HG03342 (cell line): ENCODE measurements at regions not wholly inside any gene's neighbourhood (a gene's known extent, or its start where the extent isn't known, plus 50 kb on each side); places are given as distances from the start of the nearest gene placed in this dataset.

Source experiments
- ATAC-seq: cut with Tn5 transposase; IDR thresholded peaks from one replicate; pipeline ENCODE4 v1.9.1; 2021; ENCODE audit warnings: mild to moderate bottlenecking, moderate library complexity; ENCODE audit not compliant: unreplicated experiment

DNA sequence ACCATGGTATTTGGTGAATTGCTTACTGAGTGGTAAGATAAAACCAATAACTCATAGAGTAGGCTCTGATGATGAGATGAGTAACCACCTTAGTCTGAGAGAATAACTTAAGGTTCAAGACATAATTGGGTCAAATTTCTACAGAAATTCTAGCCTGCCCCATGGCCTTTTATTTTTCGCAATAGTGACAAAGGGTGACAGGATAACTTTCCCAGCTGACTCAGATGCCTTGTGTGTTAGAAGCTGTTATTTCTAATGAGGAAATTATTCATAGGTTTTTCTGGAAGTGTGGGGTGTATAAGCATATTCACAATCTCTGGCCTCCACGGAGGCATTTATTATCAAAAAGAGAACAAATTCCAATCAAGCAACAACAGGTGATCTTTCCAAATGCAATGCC, 159.0 kb downstream of the NUP35 start:
- ATAC-seq, result no peak

DNA sequence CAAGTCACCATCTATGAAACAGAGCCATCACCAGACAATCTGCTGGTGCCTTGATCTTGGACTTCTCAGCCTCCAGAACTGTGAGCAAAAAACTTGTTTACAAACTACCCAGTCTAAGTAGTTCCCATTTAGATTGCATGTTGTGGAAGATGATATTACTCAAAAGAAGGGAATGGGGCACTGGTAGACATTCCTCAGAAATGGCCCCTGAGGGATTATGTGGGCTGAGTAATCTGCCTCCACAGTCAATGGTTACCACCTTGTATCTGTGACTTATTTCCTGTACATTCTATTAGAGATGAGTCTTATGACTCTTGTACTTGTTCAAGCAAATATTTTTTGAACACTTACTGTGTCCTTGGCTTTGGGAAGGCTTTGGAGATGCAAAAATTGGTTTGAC, 160.4 kb downstream of the NUP35 start:
- ATAC-seq, result no peak

DNA sequence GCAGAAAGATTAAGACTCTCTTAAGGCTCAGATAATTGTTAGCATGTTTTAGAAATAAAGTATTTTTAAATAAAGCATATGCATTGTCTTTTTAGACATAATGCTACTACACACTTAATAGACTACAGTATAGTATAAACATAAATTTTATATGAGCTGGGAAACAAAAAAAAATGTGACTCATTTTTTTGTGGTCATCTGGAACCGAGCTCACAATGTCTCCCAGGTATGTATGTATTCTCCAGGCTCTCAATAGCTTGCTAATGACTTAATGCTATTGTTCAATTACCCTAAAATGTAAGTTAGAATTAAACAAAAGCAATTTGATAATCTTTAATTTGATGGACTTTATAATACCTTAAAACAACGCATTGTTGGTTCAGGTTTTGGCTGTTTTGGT, 167.2 kb downstream of the NUP35 start:
- ATAC-seq, result no peak

DNA sequence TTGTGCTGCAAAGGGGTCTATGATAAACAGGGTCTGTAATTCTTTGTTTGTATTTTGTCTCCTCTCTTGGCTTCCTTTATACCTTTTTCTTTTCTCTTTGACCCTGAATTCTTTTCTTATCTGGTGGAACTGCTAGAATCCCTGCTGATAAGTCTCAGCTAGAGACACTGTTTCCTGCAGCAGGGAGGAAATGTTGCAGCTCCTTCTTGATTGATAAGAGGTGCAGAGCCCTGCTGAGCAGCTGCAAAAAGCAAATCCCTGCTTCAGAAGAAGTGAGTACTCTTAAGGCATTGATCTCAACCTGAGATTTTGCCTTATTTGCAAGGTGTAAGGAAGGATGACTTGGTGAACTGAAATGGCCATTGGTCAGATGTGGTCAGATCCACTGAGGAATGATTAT, 167.8 kb downstream of the NUP35 start:
- no peak for ATAC-seq

DNA sequence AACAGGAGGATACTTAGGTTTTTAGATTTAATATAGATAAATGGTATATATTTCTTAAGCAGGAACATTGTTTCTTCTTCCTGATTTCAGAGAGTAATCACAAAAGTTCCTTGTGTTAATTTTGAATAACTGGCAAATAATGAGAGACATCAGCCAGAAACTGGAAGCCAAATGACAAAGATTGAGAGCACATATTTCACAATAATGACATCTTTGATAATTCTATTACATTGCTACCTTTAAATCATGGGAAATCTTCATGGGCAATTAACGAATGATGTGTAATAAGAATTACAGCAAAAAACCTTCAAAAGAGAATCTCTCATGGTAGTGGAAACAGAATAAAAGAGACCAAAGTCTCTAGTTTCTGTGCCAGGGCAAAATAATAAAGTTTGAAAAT, 215.1 kb downstream of the NUP35 start:
- no peak for ATAC-seq

DNA sequence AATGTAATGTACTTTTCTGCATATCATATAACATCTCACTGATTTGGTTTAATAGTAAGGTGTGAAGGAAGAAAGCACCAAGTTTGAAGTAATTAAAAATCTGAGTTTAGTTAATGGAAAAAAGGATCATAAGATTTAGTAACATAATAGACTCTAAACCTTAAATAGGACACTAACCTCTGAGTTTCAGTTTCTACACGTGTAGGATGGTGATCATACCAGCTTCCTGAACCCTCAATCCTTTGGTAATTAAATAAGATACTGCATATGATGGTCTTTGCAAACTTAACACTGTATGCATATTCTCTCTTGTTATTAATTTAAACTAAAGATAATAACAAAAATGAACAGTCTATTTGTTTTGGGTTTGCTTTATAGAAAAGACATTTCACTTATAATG, 216.8 kb downstream of the NUP35 start:
- ATAC-seq, result no peak

DNA sequence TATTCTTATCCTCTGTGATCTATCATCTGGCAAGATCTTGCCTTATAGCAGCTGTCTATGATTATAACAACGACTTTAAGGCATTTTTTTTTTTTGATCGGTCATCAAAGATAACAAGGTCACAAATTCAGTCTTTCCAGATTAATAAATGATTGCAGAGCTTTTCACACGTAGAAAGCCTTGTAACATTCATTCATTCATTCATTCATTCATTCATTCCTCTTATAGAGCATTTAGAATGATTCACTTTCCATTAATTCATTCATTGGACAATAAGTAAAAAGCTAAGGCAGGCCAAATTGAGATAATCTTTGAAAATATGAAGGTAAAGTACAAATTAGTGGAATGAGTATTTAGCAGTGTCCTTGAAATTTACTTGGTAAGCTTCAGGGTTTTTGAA, 223.7 kb downstream of the NUP35 start:
- ATAC-seq, result no peak

DNA sequence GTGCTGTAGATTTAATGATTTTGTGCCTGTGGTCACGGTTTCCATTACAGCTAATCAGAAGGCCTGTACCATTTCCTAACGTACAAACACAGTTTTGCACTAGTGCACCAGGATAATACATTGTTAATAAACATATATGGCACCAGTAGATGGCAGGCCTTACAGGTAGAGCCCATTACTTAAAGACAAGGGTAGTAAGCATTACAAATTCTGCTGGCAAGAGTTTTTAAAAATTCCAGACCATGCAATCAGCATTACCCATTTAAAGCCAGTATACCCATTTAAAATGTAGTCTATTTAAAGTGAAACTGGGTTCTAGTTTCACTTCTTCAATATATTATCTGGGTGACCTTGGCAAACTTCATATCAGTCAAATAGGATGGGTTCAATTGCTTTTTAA, 224.2 kb downstream of the NUP35 start:
- peak; percentile 73 for ATAC-seq

DNA sequence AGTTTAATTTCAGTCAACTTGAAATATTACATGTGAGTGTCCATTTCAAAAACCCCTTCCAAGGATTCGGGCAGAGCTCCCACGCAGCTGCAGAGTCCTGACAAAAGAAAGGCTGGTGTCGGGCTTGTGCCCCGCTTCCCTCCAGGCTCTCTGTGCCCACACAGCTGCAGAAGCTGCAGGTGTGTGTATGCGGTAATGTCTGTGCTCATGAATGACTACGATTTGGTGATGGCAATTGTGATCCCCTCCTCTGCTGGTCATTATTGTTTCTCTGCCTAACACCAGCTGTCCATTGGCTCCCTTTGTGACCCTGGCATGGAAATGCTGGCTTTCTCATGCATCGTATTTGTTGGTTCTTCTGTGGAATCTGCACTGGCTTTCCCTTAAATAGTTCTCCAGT, 224.8 kb downstream of the NUP35 start:
- no peak for ATAC-seq

DNA sequence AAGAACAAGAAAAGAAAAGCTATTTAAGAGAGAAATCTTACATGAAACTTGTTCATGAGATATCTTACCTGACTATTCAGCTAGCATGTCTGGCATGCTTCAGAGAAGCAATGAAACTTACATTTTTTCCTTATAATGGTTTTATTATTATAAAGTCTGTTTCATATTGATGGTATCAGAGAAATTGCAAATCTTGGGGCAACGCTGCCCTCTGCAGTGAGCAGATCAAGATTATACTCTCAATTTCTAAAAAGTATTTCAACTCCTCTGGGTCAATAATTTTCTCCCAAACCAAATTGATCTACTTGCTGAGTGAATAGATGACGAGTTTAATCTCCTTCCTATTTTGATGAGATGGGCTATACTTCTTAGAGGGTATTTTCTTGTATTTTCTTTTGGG, 235.6 kb downstream of the NUP35 start:
- no peak for ATAC-seq

DNA sequence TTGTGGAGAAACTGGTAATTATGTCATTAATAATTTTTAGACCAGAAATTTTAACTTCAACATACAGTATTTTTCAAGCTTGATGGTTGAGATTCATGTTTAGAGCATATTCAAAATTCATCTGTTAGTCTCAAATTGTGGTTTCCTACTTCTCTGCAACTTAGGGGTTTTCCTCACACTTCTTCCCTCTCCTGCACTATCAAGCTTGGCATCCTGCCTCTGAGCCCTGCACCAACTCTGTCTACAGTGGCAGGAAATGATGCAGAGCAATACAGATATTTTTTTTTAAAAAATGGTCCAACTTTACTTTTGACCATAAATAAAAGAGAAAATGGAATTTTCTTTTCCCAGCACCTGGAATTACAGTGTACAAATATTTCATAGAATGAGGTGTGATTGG, 247.3 kb downstream of the NUP35 start:
- no peak for ATAC-seq

DNA sequence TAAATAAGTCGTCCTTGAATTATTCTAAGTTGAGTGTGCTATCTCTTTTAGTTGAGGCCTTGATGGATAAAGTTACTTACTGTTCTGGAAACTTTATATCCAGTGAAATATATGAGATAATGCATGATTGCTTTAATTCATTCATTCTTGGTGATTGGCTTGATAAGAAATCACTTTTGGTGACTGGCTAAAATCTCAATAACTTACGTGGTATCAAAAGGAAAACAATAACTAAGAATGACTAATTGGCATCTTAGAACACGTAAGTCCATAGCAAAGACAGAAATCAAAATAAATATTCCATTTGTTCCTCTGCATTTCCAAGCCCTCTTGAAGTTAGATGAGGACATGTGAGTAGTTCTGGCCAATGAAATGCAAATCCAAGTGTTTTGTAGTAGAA, 251.6 kb downstream of the NUP35 start:
- no peak for ATAC-seq

DNA sequence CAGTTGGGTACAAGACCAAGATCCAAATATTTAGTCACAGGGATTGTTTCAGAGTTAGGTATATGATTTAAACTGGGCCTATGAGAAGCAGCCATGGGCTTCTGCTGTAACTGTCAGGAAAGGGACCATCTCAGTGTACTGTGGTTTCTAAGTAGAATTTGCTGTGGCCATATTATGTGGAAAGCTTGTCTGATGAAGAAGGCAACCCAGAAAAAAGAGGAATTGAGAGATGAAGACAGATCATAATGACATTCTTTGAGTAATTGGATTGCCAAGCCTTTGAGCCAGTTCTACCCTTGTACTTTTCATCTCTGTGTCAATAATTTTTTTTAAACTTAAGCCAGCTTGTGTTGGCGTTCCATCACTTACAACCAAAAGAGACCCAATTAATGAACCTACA, 259.6 kb downstream of the NUP35 start:
- no peak for ATAC-seq

DNA sequence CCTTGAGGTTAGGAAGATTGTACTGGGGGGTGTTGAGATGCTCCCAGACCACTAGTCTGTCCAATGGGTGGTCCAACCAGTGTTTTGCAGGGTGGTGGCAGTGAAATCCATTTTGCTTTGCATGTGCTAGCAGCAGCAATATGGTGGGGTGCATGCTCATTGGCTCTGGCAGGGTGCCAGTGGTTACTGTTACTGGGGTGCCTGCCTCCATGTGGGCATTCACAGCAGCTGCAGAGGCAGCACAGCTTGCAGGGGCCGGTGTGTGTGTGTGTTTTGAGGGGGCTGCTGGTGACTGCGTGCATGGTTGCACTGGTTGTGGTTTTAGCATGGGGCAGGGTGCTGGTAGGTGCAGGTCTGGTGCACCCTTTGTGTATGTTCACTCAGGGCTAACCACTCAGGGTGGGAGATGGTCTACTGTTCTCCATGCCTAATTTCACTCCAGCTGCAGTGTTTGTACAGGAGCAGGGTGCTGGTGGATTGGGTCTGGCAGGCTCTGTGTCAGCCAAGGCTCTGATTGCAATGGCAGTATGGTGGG, 265.4 kb downstream of the NUP35 start:
- ATAC-seq, result no peak

DNA sequence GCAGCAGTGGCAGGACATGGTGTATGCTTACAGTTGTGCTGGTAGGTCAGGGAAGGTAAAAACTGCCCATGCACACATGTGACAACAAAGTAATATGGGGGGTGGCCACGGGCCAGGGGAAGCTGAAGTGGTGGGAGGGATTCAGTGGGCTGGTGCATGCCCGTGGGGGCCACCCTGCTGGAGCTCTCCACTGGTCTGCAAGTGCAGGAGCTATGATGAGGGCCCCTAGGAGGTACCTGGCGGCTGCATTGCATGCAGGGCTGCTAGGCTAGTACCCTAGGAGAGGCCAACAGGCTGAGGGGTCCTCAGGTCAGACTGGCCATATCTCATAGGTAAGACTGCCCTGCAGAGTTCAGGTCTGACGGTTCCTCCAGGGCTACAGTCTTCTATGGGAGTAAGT, 265.9 kb downstream of the NUP35 start:
- ATAC-seq, result no peak

DNA sequence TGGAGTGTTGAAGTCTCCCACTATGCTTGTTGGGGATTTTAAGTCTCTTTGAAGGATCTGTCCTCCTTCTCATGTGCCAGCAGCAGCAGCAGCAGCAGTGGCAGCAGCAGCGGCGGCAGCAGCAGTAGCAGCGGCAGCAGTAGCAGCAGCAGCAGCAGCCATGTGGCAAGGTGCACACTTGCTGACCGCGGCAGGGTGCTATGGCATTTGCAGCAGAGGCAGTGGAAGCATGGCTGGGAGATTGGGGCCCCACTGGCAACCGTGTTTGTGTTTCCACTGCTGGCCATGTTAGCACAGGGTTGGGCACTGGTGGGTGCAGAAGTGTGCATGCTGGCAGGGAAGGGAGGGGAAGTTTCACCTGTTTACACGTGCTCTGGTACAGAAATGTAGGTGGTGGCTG, 280.1 kb downstream of the NUP35 start:
- no peak for ATAC-seq

DNA sequence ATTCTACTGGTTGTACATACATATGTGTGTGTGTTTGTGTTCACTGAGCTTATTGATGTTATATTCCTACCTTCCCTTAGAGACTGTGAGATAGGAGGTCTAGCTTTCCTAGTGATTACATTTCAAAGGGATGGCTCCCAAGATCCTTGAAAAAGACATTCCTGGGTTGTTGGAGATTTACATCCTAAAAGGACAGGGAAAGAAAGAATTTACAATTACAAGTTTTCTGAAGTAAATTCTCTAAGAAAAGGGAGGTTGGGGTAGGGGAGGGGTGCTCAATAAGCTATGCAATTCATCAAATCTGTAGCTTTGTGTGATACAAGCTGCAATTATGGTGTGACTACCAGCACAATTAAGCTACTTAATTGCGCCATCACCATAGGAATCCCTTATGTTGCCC, 284.3 kb downstream of the NUP35 start:
- no peak for ATAC-seq

DNA sequence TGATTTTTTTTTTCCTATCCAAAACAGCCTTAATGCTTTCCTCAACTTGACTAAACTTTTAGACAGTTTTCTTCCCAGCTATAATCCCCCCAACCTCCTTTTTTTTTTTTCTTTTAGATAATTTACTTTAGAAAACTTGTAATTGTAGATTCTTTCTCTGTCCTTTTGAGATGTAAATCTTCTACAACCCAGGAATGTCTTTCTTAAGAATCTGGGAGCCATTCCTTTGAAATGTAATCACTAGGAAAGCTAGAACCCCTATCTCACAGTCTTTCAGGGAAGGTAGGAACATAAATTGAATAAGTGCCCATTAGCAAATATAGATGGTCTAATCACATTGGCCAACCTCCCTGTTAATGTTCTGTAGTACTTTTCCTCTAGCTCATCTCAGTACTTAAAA, 285.4 kb downstream of the NUP35 start:
- no peak for ATAC-seq

DNA sequence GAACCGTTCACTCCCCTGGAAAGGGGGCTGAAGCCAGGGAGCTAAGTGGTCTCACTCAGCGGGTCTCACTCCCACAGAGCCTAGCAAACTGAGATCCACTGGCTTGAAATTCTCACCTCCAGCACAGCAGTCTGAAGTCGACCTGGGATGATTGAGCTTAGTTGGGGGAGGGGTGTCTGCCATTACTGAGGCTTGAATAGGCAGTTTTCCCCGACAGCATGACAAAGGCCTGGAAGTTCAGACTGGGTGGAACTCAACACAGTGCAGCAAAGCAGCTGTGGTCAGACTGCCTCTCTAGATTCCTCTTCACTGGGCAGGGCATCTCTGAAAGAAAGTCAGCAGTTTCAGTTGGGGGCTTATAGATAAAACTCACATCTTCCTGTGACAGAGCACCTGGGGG, 292.5 kb downstream of the NUP35 start:
- no peak for ATAC-seq

DNA sequence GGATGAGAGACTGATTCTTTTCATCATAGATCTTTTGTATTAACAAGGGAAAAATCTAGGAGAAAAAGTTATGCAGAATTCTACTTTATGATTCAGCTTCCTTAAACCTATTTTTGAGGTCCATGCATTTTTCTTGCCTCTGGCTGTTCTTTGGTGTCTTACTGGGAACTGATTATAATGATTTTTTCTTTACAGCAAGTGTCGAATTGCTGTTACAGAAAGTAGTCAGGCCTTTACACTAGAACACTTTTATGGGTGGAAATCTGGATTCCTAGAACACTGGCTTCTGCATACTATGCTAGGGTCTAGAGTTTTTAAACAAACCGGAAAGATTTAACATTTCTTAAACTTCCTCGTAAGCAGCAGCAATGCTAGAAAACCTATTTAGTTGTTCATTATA, 302.6 kb downstream of the NUP35 start:
- no peak for ATAC-seq

DNA sequence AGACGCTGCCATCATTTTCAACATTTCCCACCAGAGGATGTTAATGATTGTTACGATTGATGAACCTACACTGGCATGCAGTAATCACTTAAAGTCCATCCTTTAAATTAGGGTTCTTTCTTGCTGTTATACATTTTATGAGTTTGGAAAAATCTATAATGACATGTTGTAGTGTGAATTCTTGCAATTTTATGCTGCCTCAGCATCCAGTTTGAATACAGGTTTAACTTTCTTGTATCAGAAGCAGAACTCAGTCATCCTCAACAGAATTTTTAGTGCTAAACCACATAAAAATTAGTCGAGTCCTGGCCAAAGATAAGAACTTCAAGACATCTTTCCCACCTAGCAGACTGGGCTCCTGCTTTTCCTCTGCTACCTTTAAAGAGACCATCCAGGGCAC, 303.3 kb downstream of the NUP35 start:
- no peak for ATAC-seq

DNA sequence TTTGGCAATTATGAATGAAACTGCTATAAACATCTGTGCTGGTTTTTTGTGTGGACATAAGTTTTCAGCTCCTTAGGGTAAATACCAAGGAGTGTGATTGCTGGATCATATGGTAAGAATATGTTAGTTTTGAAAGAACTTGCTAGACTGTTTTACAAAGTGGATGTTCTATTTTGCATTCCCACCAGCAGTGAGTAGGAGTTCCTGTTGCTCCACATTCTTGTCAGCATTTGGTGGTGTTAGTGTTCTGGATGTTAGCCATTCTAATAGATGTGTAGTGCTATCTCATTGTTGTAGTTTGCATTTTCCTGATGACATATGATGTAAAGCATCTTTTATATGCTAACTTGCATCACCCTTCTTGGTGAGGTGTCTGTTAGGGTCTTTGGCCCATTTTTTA, 304.6 kb downstream of the NUP35 start:
- no peak for ATAC-seq

DNA sequence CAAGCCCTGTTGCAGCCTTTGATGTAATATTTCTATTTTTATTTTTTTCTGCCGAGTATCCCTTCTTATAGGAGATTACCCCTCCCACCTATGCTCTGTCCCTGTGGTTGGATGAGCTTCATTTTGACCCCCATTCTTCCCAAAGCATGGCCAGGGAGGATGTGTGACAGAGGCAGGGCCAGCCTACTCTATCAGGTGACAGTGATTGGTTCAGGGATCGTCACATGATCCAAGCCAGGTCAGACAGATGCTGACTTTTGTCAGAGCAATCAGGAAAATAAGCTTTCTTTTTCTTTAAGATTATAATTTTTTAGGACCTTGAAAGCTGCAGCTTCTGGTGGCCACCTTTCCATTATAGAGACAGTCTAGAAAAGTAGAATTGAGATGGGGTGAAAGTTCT, 314.3 kb downstream of the NUP35 start:
- ATAC-seq, result no peak

DNA sequence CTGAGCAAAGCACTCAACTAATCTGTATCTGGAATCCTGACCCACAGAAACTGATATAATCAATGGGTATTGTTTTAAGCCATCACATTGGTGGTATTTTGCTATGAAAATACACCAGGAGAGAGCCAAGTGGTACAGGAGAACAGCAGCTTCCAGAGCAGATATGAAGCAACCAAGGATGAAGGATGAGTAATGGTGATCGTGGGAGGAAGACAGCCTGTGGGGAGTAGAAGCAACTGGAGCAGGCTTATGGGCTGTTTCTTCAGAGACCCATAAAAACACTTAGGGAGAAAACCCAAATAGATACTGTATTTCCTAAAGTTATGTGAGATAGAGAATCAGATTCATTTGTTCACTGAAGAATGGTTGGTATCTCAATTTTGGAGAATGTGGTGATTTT, 330.8 kb downstream of the NUP35 start:
- no peak for ATAC-seq
